Suppressor macrophage (primary cell): ENCODE measurements at regions not wholly inside any gene's neighbourhood (a gene's known extent, or its start where the extent isn't known, plus 50 kb on each side); places are given as distances from the start of the nearest gene placed in this dataset.
"Not testable (repeated sequence)": the region's sequence is repeated elsewhere in the genome, so short reads cannot be mapped to it uniquely, and the experiment has no call there.

Source experiments
- DNase-seq, 4 experiments: peaks; one replicate each; pipeline ENCODE4 v3.0.0-alpha.2; 2020 to 2022

DNA sequence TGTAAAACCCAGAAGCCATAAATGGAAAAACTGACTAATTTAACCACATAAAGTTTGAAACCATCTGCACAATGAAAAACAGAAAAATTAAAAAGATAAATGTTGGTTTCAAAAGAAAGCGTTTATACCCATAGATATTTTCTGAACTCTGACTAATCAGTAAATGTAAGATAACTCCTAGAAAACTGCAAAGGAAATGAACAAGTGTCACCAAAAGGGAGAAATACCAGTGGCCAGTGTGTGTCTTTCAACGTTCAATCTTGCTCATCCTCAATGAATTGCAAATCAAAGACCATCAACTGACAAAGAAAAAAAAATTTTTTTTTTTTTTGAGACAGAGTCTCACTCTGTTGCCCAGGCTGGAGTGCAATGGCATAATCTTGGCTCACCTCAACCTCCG, 180.1 kb downstream of the SYK start:
- DNase-seq = no peak

DNA sequence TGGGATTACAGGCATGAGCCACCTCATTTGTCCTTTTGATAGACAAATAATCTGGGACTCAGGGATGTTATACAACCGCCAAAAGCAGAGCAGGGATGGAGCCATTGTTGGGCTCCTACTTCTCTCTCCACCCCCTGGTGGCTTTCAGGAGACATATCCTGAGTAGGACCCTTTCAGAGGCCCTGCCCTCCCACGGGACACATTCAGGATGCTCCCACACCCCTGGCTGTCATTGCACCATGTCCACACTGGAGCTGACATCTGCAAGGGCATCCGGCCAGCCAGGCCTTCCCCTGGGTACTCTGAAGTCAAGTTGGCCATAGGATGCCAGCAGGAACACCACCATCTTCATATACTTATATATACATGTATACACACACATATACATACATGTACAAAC, 181.8 kb downstream of the SYK start:
- no peak for DNase-seq

DNA sequence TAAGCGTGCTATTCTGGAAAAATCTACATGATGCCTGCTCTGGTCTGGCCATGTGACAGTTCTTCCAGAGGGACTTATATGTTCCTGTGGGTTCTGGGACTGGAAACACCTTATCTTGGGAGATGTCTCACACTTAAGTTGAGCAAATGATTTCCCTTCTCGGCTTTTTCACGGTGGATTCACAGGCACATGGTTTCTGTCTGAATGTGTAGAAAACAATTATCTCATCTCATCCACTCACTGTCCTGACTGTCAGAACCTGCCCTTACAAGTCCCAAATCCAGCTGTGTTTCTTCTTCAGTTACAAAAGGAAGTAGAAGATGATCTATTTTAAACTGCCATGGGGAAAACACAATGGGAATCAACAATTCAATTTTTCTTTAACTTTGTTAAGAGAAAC, 184.0 kb downstream of the SYK start:
- no peak for DNase-seq

DNA sequence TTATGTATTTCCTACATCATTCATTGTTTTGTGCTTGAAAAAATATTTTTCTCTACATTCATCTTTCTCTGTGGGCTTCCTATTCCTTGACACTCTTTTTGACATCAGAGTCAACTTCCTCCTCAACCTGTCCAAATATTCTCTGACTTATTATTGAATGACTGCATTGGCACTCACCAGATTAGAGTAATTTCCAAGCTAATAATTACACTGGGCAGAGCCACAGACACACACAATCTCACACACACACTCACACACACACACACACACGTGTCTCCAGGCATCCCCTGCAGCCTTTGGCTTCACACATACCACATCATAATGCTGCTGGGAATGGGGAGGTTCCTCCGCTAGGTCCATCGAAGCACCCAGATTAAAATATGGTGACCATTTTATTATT, 184.5 kb downstream of the SYK start:
- DNase-seq = no peak

DNA sequence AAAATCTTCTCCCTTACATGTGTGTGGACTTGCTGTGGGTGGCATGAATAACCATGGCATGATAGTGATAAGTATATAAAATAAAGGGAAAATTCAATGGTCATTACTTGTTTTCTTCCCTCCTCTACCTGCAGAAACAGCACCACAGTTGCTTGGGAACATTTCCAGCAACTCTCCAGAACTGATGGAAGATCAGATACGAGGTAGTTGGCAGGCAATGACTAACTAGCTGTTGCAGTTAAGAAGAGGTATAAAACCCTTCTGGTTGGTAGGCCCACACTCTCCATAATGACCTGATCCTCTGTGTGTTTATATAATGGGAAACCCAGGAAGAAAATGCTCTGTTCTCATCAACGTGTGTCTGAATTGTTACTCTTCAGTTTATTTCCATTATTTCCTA, 185.9 kb downstream of the SYK start:
- no peak for DNase-seq

DNA sequence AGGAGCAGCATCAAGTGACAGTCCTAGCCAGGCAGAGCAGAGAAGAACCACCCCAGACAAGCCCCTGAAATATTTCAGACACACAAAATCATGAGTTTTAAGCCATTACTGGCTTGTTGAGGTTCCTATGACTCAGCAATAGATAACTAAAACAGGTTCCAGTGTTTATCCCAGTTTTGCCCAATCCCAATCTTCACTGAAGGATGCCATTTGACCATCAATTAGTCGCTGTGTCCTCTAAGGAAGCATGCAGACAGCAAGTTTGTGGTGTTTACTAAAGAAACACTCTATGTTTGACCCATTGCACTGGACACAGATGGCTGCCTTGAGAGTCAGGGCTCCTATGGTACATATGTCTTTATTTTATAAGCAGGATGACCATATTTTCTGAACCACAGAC, 186.7 kb downstream of the SYK start:
- no peak for DNase-seq

DNA sequence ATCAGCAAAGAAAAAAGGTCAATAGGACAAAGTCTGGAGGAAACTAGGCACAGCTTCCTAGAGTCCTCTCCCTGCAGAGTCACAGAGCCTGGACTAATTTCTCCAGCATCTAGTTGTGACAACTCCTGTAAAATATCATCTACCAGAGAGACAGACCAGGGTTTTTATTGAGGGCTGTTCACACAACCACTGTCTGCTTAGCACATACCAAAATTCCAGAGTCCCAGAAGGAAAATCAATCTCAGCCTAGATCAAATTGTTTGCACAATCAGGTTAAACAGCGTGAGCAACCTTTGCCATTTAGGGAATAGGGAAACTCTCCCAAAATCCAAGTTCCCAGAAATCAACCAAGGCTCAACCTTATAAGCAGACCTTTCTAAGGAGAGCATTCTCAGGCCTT, 190.3 kb downstream of the SYK start:
- DNase-seq = no peak

DNA sequence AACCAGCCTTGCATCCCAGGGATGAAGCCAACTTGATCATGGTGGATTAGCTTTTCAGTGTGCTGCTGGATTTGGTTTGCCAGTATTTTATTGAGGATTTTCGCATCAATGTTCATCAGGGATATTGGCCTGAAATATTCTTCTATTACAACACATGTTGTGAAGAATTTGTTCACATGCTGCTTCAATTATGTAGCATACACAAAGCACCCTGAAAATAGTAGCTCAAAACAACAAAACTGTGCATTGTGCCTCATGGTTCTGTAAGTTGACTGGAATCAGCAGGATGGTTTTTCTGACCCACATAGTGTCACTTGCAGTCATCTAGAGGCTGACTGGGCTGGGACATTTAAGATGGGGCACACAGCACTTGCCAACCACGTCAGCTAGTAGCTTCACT, 193.9 kb downstream of the SYK start:
- DNase-seq = no peak

DNA sequence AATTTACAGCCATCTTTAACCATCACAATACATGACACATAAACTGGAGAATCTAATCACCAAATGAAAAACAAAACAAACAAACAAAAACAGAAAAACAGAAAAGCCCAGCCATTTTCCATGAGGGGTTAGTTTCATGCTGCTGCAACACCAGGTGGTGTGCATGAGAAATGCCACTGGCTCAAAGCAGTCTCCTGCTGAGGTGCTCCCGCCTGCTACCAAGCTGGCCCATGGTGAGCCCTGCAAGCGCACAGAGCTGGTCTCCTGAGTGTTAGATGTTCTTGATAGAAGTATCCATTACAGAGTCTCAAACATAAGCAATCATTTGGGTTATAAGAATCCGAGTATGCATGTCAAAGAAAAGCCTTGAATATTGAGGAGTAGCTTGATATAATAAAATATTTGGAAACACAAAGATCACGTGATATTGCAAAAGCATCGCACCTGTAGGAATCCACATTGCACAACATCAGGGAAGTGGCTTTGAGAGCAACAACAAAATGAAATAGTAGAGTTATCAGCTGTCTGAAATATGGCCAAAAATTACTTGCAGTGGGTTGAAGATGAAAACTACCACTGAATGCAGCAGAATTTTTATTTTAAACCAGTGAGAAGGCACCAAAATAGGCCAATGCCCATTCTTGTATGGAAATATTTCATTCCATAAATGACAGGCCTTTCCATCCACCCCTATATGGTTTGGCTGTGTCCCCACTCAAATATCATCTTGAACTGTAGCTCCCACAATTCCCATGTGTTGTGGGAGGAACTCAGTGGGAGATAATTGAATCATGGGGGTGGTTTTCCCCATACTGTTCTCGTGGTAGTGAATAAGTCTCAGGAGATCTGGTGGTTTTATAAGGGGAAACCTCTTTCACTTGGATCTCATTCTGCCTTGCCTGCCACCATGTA, 194.8 kb downstream of the SYK start:
- no peak for DNase-seq

DNA sequence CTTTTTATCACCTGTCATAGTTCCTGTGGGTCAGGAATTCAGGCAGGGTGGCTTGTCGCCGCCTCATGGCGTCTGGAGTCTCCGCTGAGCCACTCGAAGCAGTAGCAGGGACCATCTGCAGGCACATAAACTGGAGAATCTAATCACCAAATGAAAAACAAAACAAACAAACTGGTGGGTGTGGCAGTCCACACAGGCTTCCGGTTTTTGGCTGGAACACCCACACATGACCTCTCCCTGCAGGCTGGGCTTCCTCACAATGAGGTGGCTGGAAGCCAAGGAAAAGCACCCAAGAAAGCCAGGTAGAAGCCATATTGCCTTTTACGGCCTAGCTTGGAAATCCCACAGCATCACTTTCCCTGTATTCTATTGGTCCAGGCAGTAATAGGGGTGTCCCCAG, 197.0 kb downstream of the SYK start:
- DNase-seq = peak in 2 of 4 experiments; percentile 17

DNA sequence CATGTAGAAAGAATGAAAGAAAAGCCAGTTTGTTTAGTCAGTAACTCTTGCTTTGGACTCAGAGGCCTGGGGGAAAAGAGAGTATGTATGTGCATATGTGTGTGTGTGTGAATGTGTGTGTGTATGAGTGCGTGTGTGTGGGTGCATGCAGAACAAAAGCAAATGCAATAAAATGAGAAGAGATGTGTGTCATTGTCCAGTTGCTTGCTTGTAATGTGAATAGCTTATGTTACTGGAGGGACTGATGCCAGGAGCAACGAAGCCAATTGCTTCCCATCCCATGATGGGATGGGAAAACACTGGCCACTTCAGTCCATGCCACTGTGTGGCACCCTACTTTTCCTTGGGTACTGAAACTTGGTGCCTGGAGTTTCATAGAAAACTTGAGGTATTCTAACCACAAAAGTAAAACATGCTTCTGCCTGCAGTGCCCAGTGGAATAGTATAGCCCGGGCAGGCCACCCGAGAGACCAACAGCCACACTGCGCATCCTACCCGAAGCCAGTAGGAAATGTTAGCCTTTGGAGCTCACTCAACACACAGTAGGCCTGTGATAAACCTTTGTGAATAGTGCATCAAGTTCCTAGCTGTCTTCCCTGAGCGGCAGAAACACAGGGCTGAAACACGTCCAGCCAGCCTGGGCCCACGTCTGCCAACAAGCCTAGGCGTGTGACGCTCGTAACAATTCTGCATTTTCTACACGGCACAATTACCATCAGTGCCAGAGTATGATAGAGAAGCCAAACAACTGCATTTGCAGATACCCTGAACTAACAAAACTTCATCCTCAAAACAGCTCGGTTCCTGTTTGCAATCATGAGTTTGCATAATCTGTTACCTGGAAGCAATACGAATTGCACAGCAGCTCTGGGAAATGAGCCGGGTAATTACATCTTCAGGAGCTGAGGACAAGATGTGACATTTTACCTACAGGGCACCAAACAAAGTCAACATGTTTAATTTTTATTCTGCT, 198.1 kb downstream of the SYK start:
- no peak for DNase-seq

DNA sequence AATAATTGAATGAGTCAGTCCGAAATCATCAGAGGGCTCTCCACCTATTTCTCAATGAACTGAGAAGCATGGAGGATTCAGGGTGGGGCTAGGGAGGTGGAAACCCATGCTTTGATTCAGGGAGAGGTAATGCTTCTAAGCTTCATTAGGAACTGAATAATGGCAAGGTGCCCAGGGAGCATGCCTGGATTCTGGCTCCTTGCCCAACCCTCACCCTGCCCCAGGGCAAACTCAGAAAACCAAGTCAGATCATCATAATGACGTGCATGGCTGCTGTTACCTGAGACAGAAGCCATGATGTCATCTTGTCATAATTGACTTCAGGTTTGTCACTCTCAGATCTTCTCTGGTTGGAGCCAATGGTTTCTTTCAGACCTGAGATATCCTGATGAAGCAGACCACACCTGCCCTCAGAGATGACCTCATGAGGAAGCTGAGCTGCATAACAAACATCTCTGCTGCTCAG, 199.6 kb downstream of the SYK start:
- no peak for DNase-seq

DNA sequence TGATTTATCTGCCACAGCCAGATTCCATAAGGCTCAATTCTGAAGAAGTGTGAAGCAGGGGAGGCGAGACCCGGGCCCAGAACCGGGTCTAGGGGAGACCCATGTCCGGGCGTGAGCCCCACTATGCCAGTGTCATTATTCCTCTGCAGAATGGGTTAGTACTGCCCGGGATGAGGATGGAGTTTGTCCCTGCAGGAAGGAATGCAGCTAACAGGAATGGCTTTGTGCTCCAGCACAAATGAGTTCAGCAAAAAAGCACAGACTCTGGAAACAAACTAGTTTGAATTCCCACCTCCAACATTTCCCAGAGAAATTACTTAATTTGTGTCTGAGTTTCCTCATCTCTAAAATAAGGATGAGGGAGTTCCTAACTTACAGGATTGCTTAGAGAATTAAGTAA, 202.9 kb downstream of the SYK start:
- no peak for DNase-seq

DNA sequence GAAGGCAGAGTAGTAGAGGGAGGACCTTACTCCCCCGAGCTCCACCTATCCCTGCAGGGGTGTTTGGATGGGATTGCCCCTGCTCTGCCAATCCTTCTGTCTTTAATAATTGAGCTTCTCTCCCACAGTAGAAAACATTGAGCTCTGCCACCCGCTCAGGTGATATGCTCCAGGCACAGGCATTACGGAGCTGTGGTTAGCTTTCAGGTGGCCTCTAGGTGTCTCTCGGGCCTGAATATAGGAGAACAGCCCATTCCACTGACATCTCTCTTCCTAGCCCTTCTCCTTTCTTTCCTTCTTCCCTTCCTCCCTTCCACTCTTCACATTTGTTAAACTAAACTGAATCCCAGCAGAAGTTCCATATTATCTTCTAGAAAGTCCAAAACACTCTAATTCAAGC, 203.4 kb downstream of the SYK start:
- no peak for DNase-seq

DNA sequence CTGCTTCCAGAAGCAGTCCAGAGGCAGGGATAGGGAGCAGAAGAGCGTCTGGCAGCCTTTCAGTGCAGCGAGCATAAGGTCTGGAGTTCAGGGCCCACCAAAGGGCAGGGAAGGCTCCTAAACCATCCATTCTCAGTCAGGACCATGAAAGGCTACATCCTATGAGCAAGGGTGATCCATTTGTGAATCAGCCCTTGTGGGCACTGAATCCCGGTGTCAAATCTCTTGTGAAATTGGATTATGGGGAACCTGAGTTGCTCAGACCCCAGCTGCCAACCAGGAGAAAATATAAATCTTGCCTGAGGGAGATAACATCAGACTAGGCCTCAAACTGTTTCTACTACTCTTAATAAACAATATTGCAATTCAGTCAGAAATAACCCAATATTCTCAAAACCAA, 204.4 kb downstream of the SYK start:
- no peak for DNase-seq

DNA sequence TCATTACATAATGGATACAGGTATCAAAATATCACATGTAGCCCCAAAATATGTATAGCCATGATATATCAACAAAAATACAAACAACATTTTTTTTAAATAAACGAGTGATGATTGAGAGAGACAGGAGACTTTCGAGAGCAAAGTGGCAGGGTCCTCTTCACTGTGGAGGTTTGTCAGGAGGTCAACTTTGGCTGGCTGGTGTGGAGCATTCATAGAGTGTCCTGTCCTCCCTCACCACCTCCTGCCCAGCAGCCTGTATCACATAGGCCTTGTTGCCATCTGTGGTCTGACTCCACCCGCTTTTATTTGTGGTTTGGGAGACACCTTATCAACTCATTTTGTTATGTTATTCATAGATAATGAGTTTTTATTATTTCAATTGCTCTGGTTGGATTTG, 206.9 kb downstream of the SYK start:
- no peak for DNase-seq

DNA sequence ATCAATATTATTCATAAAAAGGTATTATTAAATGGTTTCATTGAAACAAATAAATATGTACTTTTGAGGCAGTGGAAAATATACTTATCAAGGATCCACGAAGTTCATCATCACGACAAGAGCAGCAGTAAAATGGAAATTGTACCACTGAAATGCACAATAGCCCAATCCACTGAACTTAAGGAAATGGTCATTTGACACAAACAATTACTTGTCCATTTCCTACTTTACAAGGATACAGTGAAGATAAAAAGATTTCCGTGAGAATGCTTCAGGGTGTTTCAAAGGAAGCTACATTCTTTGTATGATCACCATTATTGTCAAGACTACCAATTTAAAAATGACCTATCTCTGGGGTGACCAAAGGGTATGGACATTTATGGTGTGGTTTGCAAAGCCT, 210.3 kb downstream of the SYK start:
- DNase-seq = no peak

DNA sequence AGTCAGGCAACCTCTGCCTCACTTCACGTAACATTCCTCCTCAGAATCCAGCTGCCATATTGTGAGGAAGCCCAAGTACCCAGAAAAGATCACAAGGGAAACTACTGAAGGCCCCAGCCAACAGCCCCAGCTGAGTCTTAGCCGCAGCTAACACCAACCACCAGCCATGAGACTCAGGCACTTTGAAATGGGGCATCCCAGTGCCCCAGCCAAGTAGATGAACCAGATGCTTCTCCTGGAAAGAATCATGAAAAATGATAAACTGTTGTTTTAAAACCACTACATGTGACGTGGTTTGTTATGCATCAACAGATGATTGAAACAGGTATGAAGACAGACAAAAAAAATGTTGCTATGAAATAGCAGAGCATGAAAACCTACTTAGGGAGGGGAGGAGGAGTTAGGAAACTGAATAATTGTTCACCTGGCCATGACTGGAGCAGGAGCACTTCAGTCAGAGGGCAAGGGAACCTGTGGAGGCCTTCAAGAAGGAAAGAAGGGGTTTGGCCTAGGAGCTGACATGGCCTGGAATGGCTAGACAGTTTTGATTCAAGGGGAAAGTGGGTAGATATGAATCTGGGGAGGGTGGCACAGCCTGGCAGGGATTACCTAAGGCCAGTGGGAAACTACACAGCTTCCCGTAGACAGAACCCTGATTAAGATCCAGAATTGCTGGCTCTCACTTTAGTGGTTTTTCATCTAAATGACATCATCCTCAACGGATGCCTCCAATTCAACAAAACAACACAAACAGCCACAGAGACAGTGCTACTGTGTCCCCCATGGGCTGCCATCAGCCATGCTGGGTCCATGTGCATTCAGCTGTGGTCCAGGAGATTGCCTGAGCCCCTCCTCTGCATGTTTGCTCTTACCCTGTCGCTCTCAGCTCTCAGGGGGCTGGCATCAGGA, 211.6 kb downstream of the SYK start:
- no peak for DNase-seq

DNA sequence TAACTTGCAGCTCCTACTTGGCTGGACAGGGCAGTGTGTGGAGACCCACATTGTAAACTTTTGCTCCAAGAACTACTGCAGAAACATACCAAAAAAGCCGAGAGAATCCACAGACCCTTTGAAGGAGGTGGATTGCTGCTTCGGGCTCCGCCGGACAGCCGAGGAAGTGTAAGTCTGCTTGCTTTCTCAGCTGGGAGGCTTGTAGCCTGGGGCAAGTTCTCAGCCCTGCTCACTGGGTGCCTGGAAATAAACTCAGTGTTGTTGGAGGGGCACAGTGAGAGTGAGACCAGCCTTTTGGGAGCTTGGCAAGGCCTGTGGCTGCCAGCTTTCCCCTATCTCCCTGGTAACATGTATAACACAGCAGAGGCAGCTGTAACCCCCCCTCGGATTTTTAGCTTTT, 215.6 kb downstream of the SYK start:
- DNase-seq = no peak

DNA sequence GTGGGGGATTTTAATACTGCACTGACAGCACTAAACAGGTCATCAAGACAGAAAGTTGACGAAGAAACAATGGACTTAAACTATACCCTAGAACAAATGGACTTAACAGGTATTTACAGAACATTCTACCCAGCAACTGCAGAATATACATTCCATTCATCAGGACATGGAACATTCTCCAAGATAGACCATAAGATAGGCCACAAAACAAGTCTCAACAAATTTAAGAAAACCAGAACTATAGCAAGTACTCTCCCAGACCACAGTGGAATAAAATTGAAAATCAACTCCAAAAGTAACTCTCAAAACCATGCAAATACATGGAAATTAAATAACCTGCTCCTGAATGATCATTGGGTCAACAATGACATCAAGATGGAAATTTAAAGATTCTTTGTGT, 218.3 kb downstream of the SYK start:
- not testable (repeated sequence) for DNase-seq

DNA sequence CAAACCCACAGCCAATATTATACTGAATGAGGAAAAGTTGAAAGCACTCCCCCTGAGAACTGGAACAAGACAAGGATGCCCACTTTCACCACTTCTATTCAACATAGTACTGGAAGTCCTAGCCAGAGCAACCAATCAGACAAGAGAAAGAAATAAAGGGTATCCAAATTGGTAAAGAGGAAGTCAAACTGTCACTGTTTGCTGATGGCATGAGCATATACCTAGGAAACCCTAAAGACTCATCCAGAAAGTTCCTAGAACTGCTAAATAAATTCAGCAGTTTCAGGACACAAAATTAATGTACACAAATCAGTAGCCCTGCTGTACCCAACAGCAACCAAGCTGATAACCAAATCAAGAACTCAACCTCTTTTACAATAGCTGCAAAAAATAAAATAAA, 220.0 kb downstream of the SYK start:
- not testable (repeated sequence) for DNase-seq

DNA sequence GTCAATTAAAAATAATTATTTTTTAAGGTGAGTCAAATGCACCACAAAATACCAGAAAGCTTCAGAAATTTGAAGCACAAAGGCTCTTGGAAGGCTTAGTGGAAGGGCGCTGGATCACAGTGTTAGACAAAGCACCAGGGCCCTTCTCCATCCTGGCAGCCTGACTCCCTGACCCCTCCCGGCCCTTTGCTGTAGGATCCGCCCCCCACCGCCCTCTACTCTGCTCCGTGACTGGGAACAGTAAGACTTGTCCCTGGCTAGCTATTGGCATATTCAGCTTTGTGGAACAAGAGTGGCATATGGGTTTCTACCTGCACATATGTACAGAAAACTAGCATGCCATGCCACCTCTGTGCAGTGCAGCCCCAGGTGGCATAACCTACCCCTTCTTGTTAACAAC, 222.1 kb downstream of the SYK start:
- DNase-seq = no peak

DNA sequence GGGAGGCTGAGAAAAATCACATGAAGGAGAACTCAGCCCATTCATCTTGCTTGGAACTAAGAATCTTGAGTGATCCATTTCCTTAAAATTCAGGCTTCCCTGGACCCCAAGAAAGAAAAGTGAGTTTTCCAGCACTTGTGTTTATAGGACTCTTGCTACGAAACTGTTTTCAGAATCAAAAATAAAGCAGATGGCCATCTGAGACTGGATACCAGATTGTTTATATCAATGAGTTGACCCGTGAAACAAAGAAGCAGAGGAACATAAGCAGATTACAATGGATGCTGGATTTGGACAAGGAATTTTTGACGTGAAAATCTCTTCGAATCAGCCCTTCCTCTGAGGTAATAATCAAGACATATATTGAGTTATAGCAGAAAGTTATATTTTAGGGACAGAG, 223.2 kb downstream of the SYK start:
- DNase-seq = no peak
